Motor neuron (in vitro differentiated cells): ENCODE measurements at regions not wholly inside any gene's neighbourhood (a gene's known extent, or its start where the extent isn't known, plus 50 kb on each side); places are given as distances from the start of the nearest gene placed in this dataset.
A peak's percentile ranks its signal among the peaks of the same experiment; 100 is the strongest.

Experiments used
- ATAC-seq, 8 experiments: fragments of 200-7000 bp; cut with Tn5 transposase; replicated peaks in 6 of 8; 2 replicates each; pipeline ENCODE4 v1.8.0; 2021; ENCODE audit warnings: mild to moderate bottlenecking in 8 of 8, moderate library complexity in 8 of 8
- H3K27ac ChIP-seq, 2 donors: fragments of 250-450 bp; sonication (Bioruptor Pico); 2 replicates each; pipeline ENCODE4 v1.9.0; 2021; ENCODE audit warnings: antibody characterized with exemption in 2 of 2, mild to moderate bottlenecking in 2 of 2, moderate library complexity in 1 of 2
- H3K4me1 ChIP-seq, 2 donors: fragments of 250-450 bp; sonication (Bioruptor Pico); replicated peaks in 1 of 2; 2 replicates each; pipeline ENCODE4 v1.6.1; 2021; ENCODE audit warnings: antibody characterized with exemption in 2 of 2, mild to moderate bottlenecking in 2 of 2, moderate library complexity in 1 of 2
- H3K4me3 ChIP-seq, 5 donors: fragments of 250-450 bp; sonication (Bioruptor Pico); 2 replicates each; pipeline ENCODE4 v1.9.0; 2021; ENCODE audit warnings: antibody characterized with exemption in 5 of 5, mild to moderate bottlenecking in 5 of 5, moderate library complexity in 4 of 5
- WGBS, 10 experiments: fragments of 450-650 bp; shearing (Covaris generic); methylation state at CpG; one replicate each; pipeline ENCODE4 v1.0.0; 2022; 5-methylcytosine and 5-hydroxymethylcytosine counted together
- in situ Hi-C, 9 experiments: fragments of 400-800 bp; cut with MboI; loops; one replicate each; pipeline ENCODE4 v1.15.0; 2021; ENCODE audit warnings: low sequenced_read_pairs in 9 of 9, low pct_unique_long_range_greater_than_20kb in 2 of 9; ENCODE audit not compliant: unreplicated experiment in 9 of 9

GRCh38 chr11:129289350-129290040, 86.2 kb upstream of the BARX2 start:
- in situ Hi-C loops: no loop called here
- Histone ChIP-seq H3K4me3 (no peak overlapping the region), H3K4me1 (peaks cover 12 to 13% of the 10 kb centered on the region in 2 donors), H3K27ac (no peak overlapping the region)
- 59 to 100% (median 87%) methylated on average over 1 to 13 of the region's 13 CpGs for WGBS, 10 experiments
- no peak for ATAC-seq

- Histone ChIP-seq H3K27ac (no peak overlapping the region), H3K4me3 (no peak overlapping the region), H3K4me1 (peaks cover 12 to 13% of the 10 kb centered on the region in 2 donors)
- no peak for ATAC-seq
- in situ Hi-C loops: no loop called here
- 27 to 100% (median 91%) methylated on average over 1 to 3 of the region's 3 CpGs; no CpG with 5 or more reads in 1 of the 10 experiments for WGBS, 10 experiments
These were observed 87.7 kb upstream of the BARX2 start for GRCh38 chr11:129287920-129288319.

GRCh38 chr11:129286813-129287212, 88.8 kb upstream of the BARX2 start:
- Histone ChIP-seq H3K27ac (no peak overlapping the region), H3K4me3 (no peak overlapping the region), H3K4me1 (peaks cover 12 to 13% of the 10 kb centered on the region in 2 donors)
- WGBS, 10 experiments: 0 to 53% (median 34%) methylated on average over 1 to 7 of the region's 7 CpGs; no CpG with 5 or more reads in 1 of the 10 experiments
- in situ Hi-C loops: no loop called here
- ATAC-seq: peak in 2 of 8 experiments; percentile 44 to 68

DNA sequence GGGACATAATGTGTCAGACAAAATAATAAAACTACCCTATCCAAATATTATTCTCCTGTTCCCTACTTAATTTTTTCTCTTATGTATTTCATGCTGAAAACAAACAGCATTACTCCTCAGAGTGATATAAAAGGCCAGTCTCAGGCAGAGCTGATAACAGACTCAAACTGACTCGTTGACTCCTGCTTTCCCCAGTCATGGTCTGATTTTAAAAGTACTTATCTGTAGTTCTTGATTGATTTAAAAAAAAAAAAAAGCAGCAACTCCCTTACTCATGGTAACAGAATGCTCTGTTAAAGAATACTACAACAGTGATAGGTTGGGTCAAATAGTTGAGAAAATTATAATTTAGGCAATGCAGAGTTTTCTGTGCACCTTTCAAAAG, 90.3 kb upstream of the BARX2 start:
- H3K27ac ChIP-seq: no peak overlapping the region

GRCh38 chr11:129283141-129283540, 91.0 kb upstream of the ARHGAP32 start:
- Histone ChIP-seq H3K4me3 (no peak overlapping the region), H3K27ac (no peak overlapping the region), H3K4me1 (peaks cover 15 to 19% of the 10 kb centered on the region in 2 donors)
- in situ Hi-C loops: no loop called here
- 14 to 86% (median 33%) methylated on average over 1 of the region's 1 CpG; no CpG with 5 or more reads in 5 of the 10 experiments for WGBS, 10 experiments
- ATAC-seq: peak in 1 of 8 experiments; percentile 0

More for the DNA sequence above, 90.3 kb upstream of the BARX2 start:
- H3K4me1 ChIP-seq: peaks cover 10 to 16% of the 10 kb centered on the region in 2 donors
- in situ Hi-C loops: no loop called here
- no peak overlapping the region for H3K4me3 ChIP-seq
- WGBS, 10 experiments: 0 to 67% (median 19%) methylated on average over 1 of the region's 1 CpG; no CpG with 5 or more reads in 4 of the 10 experiments
- peak in 1 of 8 experiments; percentile 3 for ATAC-seq

GRCh38 chr11:129282634-129283033, 90.5 kb upstream of the ARHGAP32 start:
- peak in 3 of 8 experiments; percentile 10 to 16 (median 11) for ATAC-seq
- in situ Hi-C loops: no loop called here
- peaks cover 15 to 23% of the 10 kb centered on the region in 2 donors for H3K4me1 ChIP-seq
- 0 to 49% (median 14%) methylated on average over 1 to 2 of the region's 2 CpGs; no CpG with 5 or more reads in 3 of the 10 experiments for WGBS, 10 experiments
- H3K27ac ChIP-seq: no peak overlapping the region
- H3K4me3 ChIP-seq: no peak overlapping the region

- WGBS, 10 experiments: 80 to 100% (median 82%) methylated on average over 1 to 10 of the region's 11 CpGs; no CpG with 5 or more reads in 1 of the 10 experiments
- in situ Hi-C loops: no loop called here
- no peak for ATAC-seq
These were observed 89.6 kb upstream of the ARHGAP32 start for GRCh38 chr11:129281471-129282415.

GRCh38 chr11:129280027-129280811, 88.1 kb upstream of the ARHGAP32 start:
- peaks cover 17 to 40% of the 10 kb centered on the region in 2 donors for H3K4me1 ChIP-seq
- no peak for ATAC-seq
- H3K4me3 ChIP-seq: peak overlapping the region; percentile 53 to 96 (median 89)
- WGBS, 10 experiments: 10 to 72% (median 46%) methylated on average over 4 to 14 of the region's 16 CpGs; no CpG with 5 or more reads in 1 of the 10 experiments
- H3K27ac ChIP-seq: peak overlapping the region in 1 of 2 donors; percentile 24
- in situ Hi-C loops: no loop called here

More at GRCh38 chr11:129281471-129282415, 89.6 kb upstream of the ARHGAP32 start:
- Histone ChIP-seq H3K4me3 (no peak overlapping the region), H3K4me1 (peaks cover 17 to 28% of the 10 kb centered on the region in 2 donors), H3K27ac (no peak overlapping the region)

DNA sequence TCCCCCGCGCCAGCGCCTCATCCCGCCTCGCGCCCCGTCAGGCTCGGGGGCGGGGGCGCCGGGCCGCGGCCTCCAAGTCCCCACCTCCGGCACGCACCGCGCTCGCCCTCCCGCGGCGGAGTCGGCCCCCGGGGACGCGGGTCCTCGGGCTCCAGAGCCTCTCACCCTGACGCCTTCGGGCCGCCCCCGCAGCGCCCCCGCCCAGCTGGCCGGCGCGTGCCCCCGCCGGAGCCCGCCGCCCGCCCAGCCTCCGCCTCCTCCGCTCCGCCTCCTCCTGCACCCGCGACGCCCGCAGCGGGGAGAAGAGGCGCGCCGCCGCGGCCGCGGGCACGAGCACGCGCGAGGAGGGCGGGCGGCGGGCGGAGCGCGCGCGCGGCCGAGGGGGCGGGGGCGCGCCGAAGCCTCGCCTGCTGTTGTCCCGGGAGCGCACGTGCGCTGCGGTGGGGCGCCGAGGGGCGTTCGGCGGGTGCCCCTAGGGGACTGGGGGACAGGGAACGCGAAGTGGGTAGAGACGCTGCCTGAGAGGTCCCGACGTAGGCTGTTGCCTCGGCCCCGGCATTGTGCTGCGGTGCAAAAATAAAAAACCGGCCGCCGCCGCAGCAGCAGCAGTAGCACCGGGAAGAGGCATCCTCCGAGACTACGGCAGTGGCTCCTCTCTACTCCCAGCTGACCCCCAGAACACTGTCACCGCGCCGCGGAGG, 87.4 kb upstream of the ARHGAP32 start:
- in situ Hi-C loops: no loop called here
- peaks cover 13 to 43% of the 10 kb centered on the region in 2 donors for H3K4me1 ChIP-seq
- H3K27ac ChIP-seq: peak overlapping the region; percentile 80 to 88
- peak overlapping the region; percentile 53 to 96 (median 89) for H3K4me3 ChIP-seq
- peak; percentile 69 to 93 (median 89) for ATAC-seq
- 0% methylated on average over 1 of the region's 103 CpGs; no CpG with 5 or more reads in 9 of the 10 experiments for WGBS, 10 experiments

DNA sequence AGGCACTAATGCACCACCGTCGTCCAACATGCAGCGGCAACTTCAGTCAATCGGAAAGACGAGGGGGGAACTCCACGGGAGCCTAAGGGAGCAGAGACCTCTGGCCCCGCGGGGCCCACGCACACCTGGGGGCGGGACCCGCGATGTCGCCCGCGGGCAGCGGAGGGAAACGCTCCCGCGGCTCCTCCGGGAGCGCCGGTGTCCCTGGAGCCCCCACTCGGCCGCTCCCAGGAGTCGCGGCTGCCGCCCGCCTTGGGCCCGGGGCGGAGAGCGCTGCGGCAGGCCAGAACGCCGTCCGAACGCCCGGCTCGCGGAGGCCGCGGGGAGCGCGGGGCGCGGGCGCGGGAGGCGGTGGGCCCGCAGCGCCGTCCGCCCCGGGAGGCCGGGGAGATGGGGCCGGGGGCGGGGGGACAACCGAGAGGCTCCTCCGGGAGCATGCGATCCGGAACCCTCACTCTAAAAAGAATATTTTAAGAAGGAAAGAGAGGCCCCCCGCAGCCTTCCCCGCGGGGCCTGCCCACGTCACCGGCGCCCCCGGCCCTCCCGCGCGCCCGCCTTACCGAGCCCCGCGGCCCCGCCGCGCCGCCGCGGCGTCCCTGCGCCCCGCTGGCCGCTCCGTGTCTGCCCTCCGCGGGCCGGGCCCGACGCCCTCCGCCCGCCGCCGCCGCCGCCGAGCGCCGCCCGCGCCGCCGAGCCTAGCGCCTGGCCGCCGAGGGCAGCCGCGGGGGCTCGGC, 86.6 kb upstream of the ARHGAP32 start:
- in situ Hi-C loops: no loop called here
- peak; percentile 5 to 24 (median 17) for ATAC-seq
- H3K27ac ChIP-seq: peak overlapping the region; percentile 80 to 88
- peak overlapping the region; percentile 53 to 96 (median 89) for H3K4me3 ChIP-seq
- peaks cover 13 to 48% of the 10 kb centered on the region in 2 donors for H3K4me1 ChIP-seq
- 0% methylated on average over 1 to 8 of the region's 109 CpGs; no CpG with 5 or more reads in 5 of the 10 experiments for WGBS, 10 experiments

- whole genome bisulfite sequencing, 10 experiments: 63 to 100% (median 80%) methylated on average over 1 to 8 of the region's 8 CpGs
- peak overlapping the region in 4 of 5 donors; percentile 53 to 96 (median 89) for H3K4me3 ChIP-seq
- H3K4me1 ChIP-seq: peaks cover 13 to 48% of the 10 kb centered on the region in 2 donors
- ATAC-seq: no peak
- no peak overlapping the region for H3K27ac ChIP-seq
- in situ Hi-C loops: no loop called here
These were observed 85.2 kb upstream of the ARHGAP32 start for GRCh38 chr11:129277198-129277843.
